ENCODE measurements at regions not wholly inside any gene's neighbourhood (a gene's known extent, or its start where the extent isn't known, plus 50 kb on each side); places are given as distances from the start of the nearest gene placed in this dataset.

GRCh38 chr1:243973169-243973568 lies 77.9 kb upstream of the ZBTB18 start:
- Histone ChIP-seq H2AK5ac (ENCODE audit: low read depth, low read length) (no peak overlapping the region), H3K4me3 (ENCODE audit: insufficient read depth, low read depth, low read length) (no peak overlapping the region), H3K18ac (ENCODE audit: low read depth, low read length) (no peak overlapping the region), H3K56ac (ENCODE audit: extremely low read depth, insufficient read depth, low read length) (no peak overlapping the region), H3K4me1 (ENCODE audit: control insufficient read depth, insufficient read depth, low read length) (peaks cover 4% of the 10 kb centered on the region; the same call in 1 of the 2 replicates), H3K27ac (ENCODE audit: insufficient read depth, low read length) (no peak overlapping the region), H3K4ac (ENCODE audit: low read depth, low read length) (no peak overlapping the region), H3K9ac (ENCODE audit: low read depth, low read length) (no peak overlapping the region), H3K9me1 (ENCODE audit: insufficient read depth, low read length) (no peaks in the 10 kb centered on the region), H3K9me3 (ENCODE audit: control insufficient read depth, insufficient read depth, low read length) (no peaks in the 10 kb centered on the region), H3K79me1 (ENCODE audit: low read depth in 1 of 2, low read length in 2 of 2) (no peaks in the 10 kb centered on the region), H4K91ac (ENCODE audit: insufficient read depth, low read depth, low read length) (no peak overlapping the region), H3K23ac (ENCODE audit: low read depth, low read length) (no peak overlapping the region), H2AK9ac (replicated peaks; ENCODE audit: low read depth, low read length, poor library complexity) (no peak overlapping the region), H2BK120ac (ENCODE audit: low read depth, low read length) (no peak overlapping the region), H3K27me3 (ENCODE audit: control insufficient read depth, insufficient read depth, low read length) (peaks cover 3% of the 10 kb centered on the region), H3K14ac (replicated peaks; ENCODE audit: low read depth, low read length) (no peak overlapping the region), H2BK20ac (ENCODE audit: low read depth, low read length) (no peak overlapping the region), H3K4me2 (ENCODE audit: low read depth, low read length) (no peak overlapping the region), H3K36me3 (ENCODE audit: control insufficient read depth, insufficient read depth, low read length) (no peaks in the 10 kb centered on the region), H2AFZ (replicated peaks; ENCODE audit: low read length, poor library complexity) (no peak overlapping the region), H4K5ac (ENCODE audit: low read depth, low read length) (no peak overlapping the region), H2BK5ac (ENCODE audit: low read depth, low read length, poor library complexity, severe bottlenecking) (no peak overlapping the region), H2BK15ac (ENCODE audit: low read depth, low read length) (no peak overlapping the region), H4K8ac (ENCODE audit: low read depth in 2 of 2, low read length in 2 of 2) (no peak overlapping the region), H4K20me1 (ENCODE audit: insufficient read depth, low read length) (no peaks in the 10 kb centered on the region)
- dilution Hi-C loops (cut with HindIII; ENCODE audit: low sequenced_read_pairs, unreplicated experiment) (no loop called here), intact Hi-C loops (cut with micrococcal nuclease) (no loop called here), in situ Hi-C loops (cut with MboI; ENCODE audit: low sequenced_read_pairs) (no loop called here)
- WGBS, 2 experiments (ENCODE audit: extremely low coverage in 2 of 2, insufficient read length in 1 of 2): no CpG with 5 or more reads among the region's 4 CpGs
- ChIA-PET POLR2A (ENCODE audit: unreplicated experiment) (no interaction called here), CTCF (no interaction called here)
- ATAC-seq (ENCODE audit: low read depth) (no peak), DNase-seq (no peak)
- no TSS peak for BruUV-seq (replicated peaks)
- TF ChIP-seq FOS (IDR thresholded peaks at IDR 0.05; ENCODE audit: low read depth, low read length) (no peak), MAZ (IDR thresholded peaks at IDR 0.05; ENCODE audit: borderline replicate concordance, low read depth, low read length) (no peak), BHLHE40 (IDR thresholded peaks at IDR 0.05; ENCODE audit: low read depth, low read length) (no peak), MAFK (IDR thresholded peaks at IDR 0.05; ENCODE audit: low read depth, low read length) (no peak), RAD21 (IDR thresholded peaks at IDR 0.05; ENCODE audit: low read length) (no peak)
